Loucy (cell line): ENCODE measurements at regions not wholly inside any gene's neighbourhood (a gene's known extent, or its start where the extent isn't known, plus 50 kb on each side); places are given as distances from the start of the nearest gene placed in this dataset.

Source experiments
- H2AFZ ChIP-seq: fragments of 200-600 bp; sonication (generic); 2 replicates; pipeline ENCODE4 v1.6.0; 2016; ENCODE audit warnings: antibody characterized with exemption, mild to moderate bottlenecking, low read length, moderate library complexity
- H3F3A ChIP-seq: fragments of 200-600 bp; 2 replicates; pipeline ENCODE4 v1.6.0; 2016; ENCODE audit warnings: antibody characterized with exemption, low read depth, mild to moderate bottlenecking
- H3K27me3 ChIP-seq: fragments of 200-600 bp; sonication (generic); 2 replicates; pipeline ENCODE4 v1.6.1; 2014; ENCODE audit warnings: low read length, mild to moderate bottlenecking; ENCODE audit not compliant: insufficient read depth, poor library complexity, severe bottlenecking
- H3K36me3 ChIP-seq: fragments of 200-600 bp; sonication (generic); 2 replicates; pipeline ENCODE4 v1.6.1; 2016; ENCODE audit warnings: low read length; ENCODE audit not compliant: insufficient read depth
- H3K4me1 ChIP-seq: fragments of 200-600 bp; sonication (generic); 2 replicates; pipeline ENCODE4 v1.5.1; 2014; ENCODE audit warnings: low read length, mild to moderate bottlenecking; ENCODE audit not compliant: insufficient read depth, poor library complexity, severe bottlenecking
- H3K4me2 ChIP-seq: fragments of 200-600 bp; sonication (generic); 2 replicates; pipeline ENCODE4 v1.6.0; 2014; ENCODE audit warnings: antibody characterized with exemption, low read length, low read depth, mild to moderate bottlenecking; ENCODE audit not compliant: poor library complexity, severe bottlenecking
- H3K4me3 ChIP-seq: fragments of 200-600 bp; sonication (generic); 2 replicates; pipeline ENCODE4 v1.5.1; 2014; ENCODE audit warnings: low read length, mild to moderate bottlenecking, mixed read lengths; ENCODE audit not compliant: poor library complexity, severe bottlenecking
- H3K79me2 ChIP-seq: fragments of 200-600 bp; sonication (generic); 2 replicates; pipeline ENCODE4 v1.6.1; 2014; ENCODE audit warnings: low read length; ENCODE audit not compliant: insufficient read depth
- H3K9ac ChIP-seq: fragments of 200-600 bp; sonication (generic); 2 replicates; pipeline ENCODE4 v1.6.0; 2014; ENCODE audit warnings: mild to moderate bottlenecking, low read depth, low read length, moderate library complexity; ENCODE audit not compliant: poor library complexity, severe bottlenecking
- H3K9me2 ChIP-seq: fragments of 200-600 bp; sonication (generic); replicated peaks from 2 replicates; pipeline ENCODE4 v1.6.1; 2016; ENCODE audit warnings: low read depth, low read length, mixed read lengths
- H3K9me3 ChIP-seq: fragments of 200-600 bp; sonication (generic); 2 replicates; pipeline ENCODE4 v1.6.1; 2014; ENCODE audit warnings: mild to moderate bottlenecking, antibody characterized with exemption, low read length, low read depth; ENCODE audit not compliant: insufficient read depth
- H4K20me1 ChIP-seq: fragments of 200-600 bp; sonication (generic); 2 replicates; pipeline ENCODE4 v1.6.0; 2014; ENCODE audit warnings: antibody characterized with exemption, low read length, mild to moderate bottlenecking; ENCODE audit not compliant: insufficient read depth, poor library complexity, severe bottlenecking
- EZH2phosphoT487 ChIP-seq: fragments of 200-600 bp; IDR thresholded peaks from 2 replicates; pipeline ENCODE4 v1.6.1; 2018; ENCODE audit warnings: antibody characterized with exemption, mild to moderate bottlenecking, moderate library complexity, borderline replicate concordance
- TF ChIP-seq, protein P1 (sequence below): fragments of 200-600 bp; sonication (generic); conservative IDR thresholded peaks from 2 replicates; pipeline ENCODE4 v1.5.1; 2014; ENCODE audit warnings: mild to moderate bottlenecking, antibody characterized with exemption, low read length

DNA sequence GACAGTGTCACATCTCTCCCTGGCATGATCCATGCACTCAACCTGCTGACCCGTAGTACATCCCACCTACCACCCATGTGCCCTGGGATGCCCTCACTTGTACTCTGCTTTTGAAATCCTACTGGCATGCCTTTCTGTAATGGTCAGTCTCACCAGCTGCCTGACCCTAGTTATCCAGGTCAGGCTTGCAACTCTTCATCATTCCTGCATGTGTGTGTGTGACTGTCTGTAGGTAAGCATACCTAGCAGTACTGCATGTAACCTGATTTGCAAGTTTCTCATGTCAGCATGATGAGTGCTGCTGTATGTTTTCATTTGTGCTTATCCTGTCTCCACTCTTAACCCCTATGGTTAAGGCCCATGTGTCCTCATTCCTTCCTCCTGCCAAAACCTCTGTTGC, 202.0 kb upstream of the MTNR1B start:
- no peak overlapping the region for H3K4me3 ChIP-seq
- no peak overlapping the region for H2AFZ ChIP-seq
- no peaks in the 10 kb centered on the region for H3K79me2 ChIP-seq
- H4K20me1 ChIP-seq = no peaks in the 10 kb centered on the region
- no peaks in the 10 kb centered on the region for H3K9me2 ChIP-seq
- no peaks in the 10 kb centered on the region for H3K9me3 ChIP-seq
- TF ChIP-seq EZH2phosphoT487 = no peak
- TF ChIP-seq, protein P1, sequence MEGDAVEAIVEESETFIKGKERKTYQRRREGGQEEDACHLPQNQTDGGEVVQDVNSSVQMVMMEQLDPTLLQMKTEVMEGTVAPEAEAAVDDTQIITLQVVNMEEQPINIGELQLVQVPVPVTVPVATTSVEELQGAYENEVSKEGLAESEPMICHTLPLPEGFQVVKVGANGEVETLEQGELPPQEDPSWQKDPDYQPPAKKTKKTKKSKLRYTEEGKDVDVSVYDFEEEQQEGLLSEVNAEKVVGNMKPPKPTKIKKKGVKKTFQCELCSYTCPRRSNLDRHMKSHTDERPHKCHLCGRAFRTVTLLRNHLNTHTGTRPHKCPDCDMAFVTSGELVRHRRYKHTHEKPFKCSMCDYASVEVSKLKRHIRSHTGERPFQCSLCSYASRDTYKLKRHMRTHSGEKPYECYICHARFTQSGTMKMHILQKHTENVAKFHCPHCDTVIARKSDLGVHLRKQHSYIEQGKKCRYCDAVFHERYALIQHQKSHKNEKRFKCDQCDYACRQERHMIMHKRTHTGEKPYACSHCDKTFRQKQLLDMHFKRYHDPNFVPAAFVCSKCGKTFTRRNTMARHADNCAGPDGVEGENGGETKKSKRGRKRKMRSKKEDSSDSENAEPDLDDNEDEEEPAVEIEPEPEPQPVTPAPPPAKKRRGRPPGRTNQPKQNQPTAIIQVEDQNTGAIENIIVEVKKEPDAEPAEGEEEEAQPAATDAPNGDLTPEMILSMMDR = no peak
- no peaks in the 10 kb centered on the region for H3K27me3 ChIP-seq
- no peaks in the 10 kb centered on the region for H3K36me3 ChIP-seq
- no peak overlapping the region for H3K4me2 ChIP-seq
- no peak overlapping the region for H3K9ac ChIP-seq
- no peaks in the 10 kb centered on the region for H3F3A ChIP-seq
- peaks cover 32% of the 10 kb centered on the region for H3K4me1 ChIP-seq

DNA sequence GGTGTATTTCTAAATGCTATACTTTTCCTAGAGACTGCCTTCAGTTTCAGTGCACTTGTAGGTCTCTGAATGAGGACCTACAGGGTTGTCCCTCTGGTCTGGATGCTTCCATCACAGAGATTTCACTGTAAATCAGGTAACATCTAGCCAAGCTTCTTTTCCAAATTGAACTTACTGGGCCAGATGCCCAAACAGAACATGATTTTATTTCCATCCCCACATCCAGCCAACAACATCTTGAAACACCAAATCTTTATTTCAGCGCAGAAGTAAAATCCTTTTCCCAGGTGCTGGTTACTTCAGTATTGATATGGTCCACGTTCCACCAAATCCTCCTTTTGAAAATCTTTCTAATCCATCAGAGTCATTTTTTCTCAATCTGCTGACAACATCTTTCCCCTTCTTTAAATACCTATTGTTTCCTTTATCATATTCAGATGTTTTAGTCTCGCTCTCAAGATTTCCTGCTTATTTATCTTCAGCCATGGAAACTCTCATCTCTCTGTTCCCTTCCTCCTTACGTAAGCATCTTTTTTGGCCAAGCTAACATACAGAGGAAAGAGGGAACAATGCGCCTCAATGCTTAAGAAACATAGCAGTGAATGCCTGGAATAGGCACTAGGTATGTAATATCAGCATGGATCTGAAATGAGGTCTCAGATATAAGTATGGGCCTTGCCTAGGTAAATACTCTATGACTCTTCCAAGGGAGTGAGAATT, 201.2 kb upstream of the MTNR1B start:
- H3K9me3 ChIP-seq = no peaks in the 10 kb centered on the region
- no peaks in the 10 kb centered on the region for H4K20me1 ChIP-seq
- no peaks in the 10 kb centered on the region for H3K27me3 ChIP-seq
- H2AFZ ChIP-seq = no peak overlapping the region
- H3K79me2 ChIP-seq = no peaks in the 10 kb centered on the region
- H3K4me2 ChIP-seq = no peak overlapping the region
- no peak overlapping the region for H3K4me3 ChIP-seq
- no peaks in the 10 kb centered on the region for H3F3A ChIP-seq
- no peaks in the 10 kb centered on the region for H3K36me3 ChIP-seq
- no peak for TF ChIP-seq EZH2phosphoT487
- TF ChIP-seq, protein P1 = no peak
- peaks cover 29% of the 10 kb centered on the region for H3K4me1 ChIP-seq
- no peak overlapping the region for H3K9ac ChIP-seq
- H3K9me2 ChIP-seq = no peaks in the 10 kb centered on the region

DNA sequence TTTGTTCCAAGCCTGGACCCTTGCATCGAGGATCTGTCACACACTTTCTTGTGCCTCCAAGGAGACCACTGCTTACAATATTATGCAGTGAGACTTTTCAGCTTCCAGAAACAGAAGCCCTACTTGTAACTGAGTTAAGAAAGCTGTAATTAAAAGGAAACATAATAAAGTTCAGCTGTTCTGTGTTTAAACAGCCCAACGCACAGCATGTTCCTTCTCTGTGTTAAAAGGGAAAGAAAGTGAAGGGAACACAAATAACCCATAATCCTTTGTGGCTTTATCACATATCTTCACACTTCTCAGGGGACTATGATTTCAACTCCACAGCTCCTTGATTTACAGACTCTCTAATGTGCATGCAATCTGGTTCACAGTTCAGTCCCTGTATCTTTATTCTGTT, 200.3 kb upstream of the MTNR1B start:
- Histone ChIP-seq H3K9ac (no peak overlapping the region), H2AFZ (peak overlapping the region; percentile 72), H3F3A (no peaks in the 10 kb centered on the region), H4K20me1 (no peaks in the 10 kb centered on the region), H3K4me1 (peaks cover 22% of the 10 kb centered on the region), H3K9me2 (no peaks in the 10 kb centered on the region), H3K79me2 (no peaks in the 10 kb centered on the region), H3K9me3 (no peaks in the 10 kb centered on the region), H3K36me3 (no peaks in the 10 kb centered on the region), H3K4me3 (no peak overlapping the region), H3K27me3 (no peaks in the 10 kb centered on the region), H3K4me2 (no peak overlapping the region)
- no peak for TF ChIP-seq EZH2phosphoT487
- TF ChIP-seq, protein P1 = no peak
